ENCODE measurements at regions not wholly inside any gene's neighbourhood (a gene's known extent, or its start where the extent isn't known, plus 50 kb on each side); places are given as distances from the start of the nearest gene placed in this dataset.

DNA sequence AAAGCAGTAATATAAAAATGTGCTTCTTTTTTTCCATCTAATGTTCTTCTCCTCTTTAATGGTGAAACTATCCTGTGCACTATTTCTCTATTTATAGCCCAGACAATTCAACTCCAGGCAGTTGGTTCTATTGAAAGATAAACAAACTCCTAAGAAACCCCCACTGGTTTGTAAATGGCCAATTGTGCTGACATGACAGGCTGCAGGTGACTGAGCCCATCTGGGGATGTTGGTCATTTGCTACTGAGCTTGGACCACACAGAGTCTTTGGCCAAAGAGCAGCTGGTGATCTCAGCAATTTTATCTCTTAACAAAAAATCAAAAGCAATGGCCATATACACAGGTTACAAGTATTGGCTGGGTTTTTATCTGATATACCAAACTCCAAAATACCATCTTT, 631.8 kb upstream of the CELF2 start:
- no peak for FAIRE-seq

DNA sequence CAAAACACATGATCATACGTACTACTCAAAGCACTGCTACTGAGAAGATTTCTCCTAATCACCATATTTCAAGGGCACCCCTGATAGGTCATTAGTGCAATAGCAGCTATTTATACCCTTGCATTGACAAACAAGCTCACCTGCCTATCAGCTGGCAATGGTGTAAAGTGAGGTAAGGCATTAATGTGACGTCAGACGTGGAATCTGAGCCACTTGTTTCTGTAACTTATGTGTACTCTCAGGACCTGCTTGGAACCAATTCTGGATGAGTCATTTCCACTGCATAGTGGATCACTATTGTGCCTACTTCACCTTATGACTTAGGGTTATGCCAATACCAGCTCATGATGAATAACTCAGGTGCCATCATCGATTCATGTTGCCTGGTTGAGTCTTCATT, 628.5 kb upstream of the CELF2 start:
- no peak for FAIRE-seq

DNA sequence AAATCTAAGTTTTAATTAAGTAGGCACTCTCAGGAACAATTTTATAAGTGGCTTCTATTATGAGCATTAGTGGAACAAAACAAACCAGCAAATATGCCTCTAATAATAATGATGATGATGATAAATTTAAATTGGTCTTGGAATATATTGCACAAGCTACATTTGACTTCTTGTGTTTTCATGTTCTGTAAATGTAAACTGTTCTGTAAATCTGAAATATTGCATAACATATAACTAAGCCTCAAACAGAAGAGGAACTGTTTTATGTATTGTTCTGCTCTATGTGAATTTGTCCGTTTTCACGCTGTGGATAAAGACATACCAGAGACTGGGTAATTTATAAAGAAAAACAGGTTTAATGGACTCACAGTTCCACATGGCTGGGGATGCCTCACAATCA, 625.2 kb upstream of the CELF2 start:
- no peak for FAIRE-seq

DNA sequence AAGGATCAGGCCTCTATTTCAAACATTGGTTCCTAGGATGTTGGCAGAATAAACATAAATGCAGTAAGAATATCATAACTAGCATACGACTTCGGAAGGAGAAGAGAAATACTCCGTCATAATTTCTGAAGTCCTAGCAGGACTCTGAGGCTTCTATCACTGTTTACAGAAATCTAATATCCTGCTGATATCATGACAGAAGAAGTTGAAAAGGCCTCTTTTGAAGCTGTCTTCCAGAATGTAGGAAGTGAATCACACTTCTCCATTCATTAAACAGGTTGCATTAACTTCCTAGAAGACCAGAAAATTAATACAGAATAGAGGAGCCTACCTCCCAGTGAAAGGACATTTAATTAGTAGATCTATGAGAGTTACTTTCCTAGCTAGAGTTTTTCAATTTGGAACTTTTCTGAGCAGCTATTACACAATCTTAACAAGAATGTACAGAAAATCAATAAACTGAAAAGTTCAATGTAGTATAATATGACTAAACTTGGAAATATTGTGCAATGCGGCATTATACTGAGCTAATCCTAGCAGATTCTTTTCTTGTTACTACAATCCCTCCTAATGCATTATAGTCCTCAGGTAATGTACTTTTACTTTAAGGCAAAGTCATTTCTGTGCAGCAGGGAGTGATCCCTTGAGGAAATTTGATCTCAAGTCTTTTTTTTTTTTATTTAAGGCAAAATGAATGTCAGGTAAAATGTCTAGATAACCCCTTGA, 622.6 kb upstream of the CELF2 start:
- FAIRE-seq: no peak

DNA sequence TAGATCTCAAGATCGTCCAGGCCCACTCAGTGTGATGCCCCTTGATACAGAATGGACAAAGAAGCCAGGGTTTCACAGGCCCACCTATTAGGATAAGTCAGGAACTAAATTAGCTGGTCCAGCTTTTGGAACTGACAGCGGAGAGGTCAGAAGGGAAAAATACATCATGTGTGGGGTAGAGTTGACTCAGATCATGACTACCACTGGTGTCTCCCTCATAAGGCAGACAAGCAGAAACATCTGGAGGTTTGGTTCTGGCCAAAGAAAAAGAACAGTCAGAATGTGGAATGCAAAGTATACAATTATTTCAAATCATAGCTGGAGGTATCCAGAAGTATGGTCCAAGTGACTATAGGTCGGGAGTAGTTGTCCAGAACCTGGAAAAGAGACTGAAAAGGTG, 621.1 kb upstream of the CELF2 start:
- no peak for FAIRE-seq

DNA sequence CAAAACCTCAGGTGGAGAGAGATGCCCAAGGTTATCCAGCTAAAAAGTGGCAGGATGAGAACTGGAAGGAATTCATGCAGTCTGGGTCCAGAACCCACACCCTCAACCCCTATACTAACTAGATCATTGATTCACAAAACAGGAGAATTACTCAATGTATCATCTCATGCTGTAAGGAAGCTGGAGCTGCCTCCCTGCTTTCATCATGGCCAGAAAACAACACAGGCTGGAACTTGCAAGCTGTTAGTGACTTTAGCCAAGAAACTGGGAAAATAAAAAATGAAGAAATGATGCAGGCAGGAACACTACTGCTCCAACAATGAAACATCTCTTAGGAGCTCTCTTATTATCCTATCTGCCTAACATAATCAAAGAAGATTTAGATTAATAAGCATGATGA, 619.8 kb upstream of the CELF2 start:
- FAIRE-seq: no peak

DNA sequence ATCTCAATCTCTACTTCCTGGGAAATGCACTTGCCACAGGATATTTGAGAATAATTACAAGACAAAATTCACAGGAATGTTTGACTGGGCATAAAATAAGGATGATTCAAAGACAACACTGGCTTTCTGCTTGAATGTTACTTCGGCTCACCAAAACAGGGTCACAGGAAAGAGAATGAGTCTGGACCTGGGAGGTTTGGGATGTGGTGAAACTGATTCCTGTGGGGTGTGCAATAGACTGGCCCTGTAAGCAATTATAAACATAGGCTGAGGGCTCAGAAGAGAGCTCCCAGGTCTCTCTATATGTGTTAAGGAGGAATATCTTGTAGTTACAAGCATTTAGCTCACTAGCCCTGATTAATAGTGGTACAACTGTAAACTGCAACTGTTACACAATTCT, 613.9 kb upstream of the CELF2 start:
- no peak for FAIRE-seq

DNA sequence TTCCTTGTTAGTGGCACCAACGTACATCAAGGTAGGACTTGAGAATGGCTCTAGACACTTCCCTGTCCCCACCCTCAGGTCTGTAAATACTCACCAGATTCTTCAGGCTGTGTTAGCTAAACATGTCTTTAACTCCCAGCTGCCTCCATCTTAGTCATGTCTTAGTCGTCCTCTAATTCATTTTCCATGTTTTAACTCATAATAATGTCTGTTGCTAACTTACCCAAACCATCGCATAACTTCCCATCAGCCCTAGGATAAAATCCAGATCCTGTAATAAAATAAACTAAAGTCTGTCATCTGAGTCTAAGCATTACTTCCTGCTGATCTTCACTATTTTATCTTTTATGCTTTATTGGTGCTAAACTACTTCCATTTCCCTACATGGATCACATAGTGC, 600.0 kb upstream of the CELF2 start:
- no peak for FAIRE-seq

DNA sequence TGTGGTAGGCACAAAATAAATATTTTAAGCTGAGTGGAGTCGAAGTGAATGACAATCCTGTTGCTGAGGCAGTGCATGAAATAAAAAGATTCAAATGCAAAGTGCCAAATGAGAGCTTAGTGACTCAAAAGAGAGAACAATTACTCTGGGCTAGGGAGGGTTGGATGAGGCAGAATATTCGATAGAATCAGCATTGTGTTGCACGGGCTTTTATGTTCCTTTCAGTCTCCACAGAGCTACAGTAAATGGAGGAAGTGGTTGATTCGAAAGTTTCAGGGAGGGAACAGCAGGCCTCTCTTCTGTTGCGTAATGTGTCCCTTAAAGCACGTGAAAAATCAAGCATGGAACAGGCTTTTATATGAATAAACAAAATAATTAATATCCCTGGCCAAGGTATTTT, 599.3 kb upstream of the CELF2 start:
- no peak for FAIRE-seq

DNA sequence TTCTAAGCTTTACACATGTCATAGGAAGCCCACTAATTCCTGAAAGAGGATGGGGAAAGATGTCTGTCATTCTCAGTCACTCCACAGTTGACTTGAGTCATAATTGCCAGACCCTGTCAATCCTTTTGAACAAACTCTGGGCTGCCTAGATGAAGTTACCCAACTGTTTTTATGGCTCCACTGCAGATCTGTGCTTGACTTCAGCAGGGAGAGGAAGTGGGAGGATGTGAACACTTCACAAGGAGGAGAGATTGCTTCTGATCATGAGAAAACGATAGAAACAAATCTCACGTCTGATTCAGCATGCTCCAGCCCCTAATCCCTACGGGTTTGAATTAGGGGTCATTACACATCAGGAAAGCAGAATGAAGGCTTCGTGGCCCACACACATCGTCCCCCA, 596.6 kb upstream of the CELF2 start:
- no peak for FAIRE-seq

DNA sequence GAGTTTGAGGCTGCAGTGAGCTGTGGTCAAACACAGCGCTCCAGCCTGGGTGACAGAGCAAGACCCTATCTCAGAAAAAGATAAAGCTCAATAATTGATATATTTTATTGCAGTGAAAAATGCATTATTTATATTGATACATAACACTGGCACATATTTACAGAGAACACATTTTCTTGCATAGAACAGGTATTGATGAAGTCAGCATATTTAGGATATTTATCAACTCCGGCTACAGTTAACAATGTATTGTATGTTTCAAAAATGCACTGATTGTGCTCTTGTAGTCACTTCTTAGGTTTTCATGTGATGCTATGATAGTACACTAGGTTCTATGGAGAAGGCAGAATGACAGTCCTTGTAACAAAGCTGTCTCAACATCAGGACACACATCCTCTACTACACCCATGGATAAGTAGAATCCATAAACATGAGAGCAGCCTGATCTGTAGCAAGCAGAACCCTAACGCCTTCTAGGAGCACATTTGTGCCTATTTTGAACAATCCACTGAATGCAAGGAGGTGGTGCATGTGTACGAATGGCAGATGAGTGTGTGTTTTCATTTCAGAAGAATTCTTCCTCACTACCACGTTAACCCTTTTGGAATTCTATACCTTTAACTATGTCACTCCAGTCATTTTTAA, 586.1 kb upstream of the CELF2 start:
- FAIRE-seq: no peak

DNA sequence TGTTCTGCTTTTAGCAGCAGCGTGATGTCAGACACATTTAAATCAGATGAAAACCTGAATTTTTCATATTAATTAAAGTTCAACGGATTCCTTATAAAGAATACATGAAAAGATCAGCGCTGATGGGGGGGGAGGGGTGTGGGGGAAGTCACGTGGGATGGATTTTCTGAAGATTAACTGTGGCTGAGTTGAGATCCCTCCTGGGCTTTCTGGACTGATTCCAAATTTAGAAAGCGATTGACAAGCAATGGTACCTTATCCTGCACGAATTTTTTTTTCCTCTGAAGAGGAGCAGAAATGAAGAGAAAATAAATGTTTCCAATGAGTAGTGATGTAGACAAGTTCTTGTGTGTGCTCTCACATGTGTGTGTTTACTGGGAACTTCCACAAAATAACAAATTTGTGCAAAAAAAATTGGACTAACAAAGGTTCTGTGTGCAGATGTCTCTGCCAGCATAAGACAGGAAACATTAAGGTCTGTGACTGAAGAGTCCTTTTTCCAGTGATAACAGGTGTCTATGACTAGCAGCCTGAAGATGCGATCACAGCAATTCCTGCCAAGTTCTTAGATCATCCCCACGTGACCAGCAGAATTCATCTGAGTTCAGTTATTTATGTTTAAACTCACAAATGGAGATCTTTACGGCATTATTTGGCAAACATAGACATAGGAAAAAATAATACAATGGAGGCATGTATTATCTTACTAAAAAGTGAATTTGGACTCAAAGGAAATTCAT, 585.2 kb upstream of the CELF2 start:
- FAIRE-seq: no peak

DNA sequence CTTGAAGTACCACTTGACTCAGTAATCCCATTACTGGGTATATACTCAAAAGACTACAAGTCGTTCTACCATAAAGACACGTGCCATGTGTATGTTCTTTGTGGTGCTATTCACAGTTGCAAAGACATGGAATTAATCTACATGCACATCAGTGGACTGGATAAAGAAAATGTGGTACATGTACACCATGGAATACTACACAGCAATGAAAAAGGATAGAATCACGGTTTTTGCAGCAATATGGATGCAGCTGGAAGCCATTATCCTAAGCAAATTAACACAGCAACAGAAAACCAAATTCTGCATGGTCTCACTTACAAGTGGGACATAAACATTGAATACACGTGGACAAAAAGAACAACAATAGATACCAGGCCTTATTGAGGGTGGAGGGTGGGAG, 583.4 kb upstream of the CELF2 start:
- no peak for FAIRE-seq

DNA sequence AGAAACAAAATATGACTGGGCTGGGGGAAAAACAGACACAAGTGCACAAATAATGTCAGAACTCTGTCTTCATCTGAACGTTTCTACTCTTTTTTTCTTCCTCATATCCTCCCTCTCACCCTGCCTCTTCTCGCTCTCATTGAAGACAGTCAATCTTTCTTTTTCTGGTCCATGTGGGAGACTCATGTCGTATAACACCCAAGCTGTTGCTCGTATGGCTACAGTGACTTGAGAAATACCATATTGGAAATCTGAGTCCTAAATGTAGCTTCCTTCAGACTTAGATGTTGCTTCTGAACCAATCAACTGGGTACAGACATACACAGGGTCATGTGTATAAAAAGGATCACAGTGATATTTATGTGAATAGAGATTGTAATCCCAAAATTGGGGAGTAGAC, 579.8 kb upstream of the CELF2 start:
- no peak for FAIRE-seq

DNA sequence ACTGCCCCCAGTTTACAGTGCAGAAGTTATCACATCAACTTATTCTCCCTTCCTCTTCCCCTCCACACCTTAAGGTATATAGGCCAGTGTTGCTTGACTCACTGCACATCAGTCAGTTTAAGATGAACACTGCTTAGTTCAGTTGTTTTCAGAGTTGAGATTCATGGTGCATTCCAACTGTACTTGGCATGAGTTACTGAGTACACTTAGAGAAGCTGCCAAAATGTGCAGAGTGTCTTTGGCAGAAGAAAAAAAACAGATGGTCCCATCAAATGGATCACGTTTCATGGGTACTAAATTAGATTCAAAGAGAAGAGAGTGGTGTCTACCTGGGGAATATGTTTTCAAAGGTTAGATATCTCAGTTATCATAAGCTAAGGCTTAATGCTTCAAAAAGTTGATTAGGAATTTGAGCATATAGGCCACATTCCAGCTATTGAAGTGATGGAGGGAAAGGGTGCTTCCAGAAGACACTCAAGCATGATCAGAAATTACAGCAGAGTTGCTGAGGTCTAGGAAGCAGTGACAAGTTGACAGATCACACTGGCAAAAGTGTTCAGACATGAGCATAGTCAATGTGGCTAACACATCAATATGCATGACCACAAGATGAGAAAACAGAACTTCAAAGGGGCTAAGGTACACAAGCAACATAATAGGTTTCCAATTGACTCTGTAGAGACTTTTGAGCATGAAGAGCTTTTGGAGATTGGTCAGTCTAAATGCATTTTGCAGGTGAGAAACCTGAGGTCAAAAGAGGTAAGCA, 579.2 kb upstream of the CELF2 start:
- no peak for FAIRE-seq

DNA sequence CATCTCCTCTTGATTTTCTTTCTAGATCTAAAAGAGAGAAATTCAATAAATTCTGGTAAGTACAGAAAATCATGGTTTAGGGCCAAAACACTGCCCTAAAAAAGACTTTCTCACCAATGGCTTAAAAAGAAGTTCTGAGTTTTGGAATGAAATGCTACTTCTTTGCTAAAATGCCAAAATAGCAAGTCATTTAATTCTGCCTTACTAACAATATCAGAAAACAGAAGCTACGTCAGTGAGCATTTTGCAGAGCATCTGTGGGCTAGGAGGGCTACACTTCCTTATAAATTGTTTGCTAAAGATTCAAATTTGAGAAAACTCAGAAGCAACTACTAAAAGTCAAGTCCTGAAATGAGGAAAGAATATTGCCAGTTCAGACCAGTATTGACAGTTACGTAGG, 560.8 kb upstream of the CELF2 start:
- no peak for FAIRE-seq

DNA sequence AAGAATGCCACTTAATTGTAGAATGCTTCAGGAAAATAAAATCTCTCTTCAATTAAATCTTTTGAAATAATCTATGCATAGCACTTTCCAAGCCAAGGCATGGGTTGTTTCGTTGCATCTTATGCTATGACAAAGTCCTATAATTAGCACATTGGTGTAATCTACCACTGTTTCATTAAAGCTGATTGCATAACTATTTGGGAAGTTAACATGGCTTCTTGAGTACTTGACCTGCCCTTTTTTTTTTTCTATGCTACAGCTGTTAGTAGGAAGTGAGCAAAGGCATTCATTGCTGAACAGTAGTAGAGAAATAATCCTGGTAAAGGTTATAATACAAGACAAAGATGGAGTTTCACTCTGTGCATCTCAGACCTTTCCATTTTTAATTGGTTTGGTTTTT, 557.2 kb upstream of the CELF2 start:
- FAIRE-seq: no peak

DNA sequence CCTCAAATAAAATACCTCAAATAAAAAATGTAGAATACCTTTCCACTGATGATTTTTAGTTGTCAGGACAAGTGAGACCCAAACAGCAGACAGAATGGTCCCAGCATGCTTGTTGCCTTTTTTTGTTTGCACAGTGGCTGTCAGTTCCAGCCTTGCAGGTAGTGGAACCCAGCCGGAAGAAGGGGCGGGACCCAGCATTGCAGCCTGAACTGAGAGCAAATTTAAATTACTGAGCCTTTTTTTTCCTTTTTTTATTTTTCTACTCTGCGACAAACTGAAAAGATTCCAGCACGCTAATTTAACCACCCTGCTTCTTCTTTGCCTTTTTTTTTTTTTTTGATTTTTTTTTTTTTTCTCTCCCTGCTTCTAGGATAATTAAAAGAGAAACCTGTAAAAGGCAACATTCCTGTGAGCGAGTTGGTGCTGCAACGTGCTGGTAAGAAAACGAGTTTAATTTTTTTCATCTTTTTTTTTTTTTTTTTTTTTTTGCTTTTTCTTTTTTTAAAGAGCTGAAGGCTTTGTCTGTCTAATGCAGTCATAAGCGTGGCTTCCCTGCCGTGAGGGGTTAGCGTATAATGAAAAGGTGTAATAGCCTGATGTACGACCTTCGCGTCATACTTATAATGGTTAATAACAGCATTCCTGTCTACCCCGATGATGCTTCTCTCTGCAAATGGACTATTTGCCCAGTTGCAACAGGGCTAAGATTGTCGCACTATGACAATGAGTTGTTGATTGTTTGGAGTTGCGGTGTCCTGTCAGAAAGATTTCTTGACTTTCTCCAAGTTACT, 555.3 kb upstream of the CELF2 start:
- no peak for FAIRE-seq

DNA sequence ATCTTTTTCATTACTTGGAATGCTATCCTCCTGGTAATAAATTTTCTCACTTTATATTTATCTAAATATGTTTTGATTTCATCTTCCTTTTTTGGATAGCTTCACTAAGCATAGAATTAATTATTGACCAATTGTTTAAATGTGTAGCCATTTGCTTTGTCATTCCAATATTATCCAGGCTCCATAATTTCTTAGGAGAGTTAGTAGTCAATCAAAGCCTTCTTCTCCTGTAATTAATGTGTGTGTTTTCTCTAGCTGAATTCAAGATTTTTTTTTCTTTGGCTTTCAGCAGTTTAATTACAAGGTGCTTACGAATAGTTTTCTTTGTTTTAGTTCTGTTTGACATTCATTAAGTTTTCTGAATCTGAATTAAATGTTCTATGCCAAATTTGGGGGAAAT, 545.9 kb upstream of the CELF2 start:
- no peak for FAIRE-seq

DNA sequence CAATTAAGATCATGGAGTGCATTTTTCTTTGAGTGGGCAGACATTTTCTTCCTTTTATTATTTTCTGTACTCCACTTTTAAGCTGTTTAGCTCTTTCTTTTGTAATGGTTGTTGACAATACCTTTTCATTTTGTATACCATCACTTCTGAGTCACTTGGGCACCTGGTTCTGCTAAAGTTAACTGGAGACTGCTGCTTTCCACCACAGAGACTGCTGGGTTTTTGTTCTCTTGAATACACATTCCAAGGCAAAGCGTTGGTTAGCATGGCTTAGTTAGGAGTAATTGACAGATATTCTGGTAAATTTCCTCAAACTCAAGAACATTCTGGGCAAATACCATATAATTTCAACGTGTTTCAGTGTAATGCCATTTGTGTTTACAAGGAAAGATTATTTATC, 541.9 kb upstream of the CELF2 start:
- FAIRE-seq: no peak

DNA sequence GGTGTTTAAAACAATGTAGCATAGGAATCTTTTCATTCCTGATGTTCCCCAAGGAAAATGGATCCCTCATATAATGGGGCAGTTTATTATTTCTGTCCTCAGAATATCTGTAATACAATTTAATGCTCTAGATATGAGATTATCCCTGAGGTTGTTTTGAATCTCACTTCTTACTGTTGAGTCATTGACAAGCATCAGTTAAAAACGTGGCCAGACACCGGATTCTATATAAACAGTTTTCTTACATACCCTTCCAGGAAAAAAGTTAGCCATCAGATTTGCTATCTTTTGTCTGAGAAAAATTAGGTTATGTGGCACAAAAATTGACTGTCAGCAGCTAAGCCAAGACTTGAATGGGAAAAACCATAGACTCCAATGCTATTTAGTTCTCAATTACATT, 539.8 kb upstream of the CELF2 start:
- FAIRE-seq: no peak

DNA sequence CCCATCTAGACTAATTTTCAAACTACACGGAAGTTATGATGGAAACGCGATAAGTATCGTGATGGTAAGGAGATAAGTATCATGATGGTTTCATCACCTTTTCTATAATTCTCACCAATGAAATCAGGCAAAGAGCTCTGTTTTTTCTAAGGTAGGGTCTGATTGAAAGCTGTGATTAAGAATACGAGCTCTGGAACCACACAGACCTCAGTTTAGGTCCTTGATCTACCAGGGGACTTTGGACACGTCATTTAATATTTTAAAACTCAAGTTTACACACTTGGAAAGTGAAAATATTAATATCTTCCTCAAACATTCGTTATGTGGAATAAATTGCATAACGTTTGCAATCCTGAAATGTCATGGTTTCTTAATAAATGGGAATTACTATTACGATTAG, 538.2 kb upstream of the CELF2 start:
- FAIRE-seq: no peak

DNA sequence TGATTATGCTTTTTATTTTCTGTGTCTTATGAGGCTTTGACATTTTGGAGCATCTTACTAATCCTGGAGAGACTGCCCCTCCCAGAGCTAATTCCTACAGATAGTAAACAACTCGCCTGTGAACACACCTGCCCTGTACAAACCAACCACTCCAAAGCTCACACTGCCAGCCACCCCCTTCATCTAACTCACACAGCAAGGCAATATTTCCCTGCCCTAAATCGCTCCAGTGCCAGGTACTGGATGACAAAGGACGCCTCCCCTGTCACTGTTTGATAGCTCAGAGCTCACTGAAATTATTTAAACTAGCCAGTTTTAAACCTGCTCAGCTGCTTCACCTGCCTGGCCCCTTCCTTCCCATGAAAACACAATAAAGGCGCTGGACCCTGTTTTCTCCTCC, 535.1 kb upstream of the CELF2 start:
- no peak for FAIRE-seq

Data from G401.6 (cell line).